ENCODE measurements at regions not wholly inside any gene's neighbourhood (a gene's known extent, or its start where the extent isn't known, plus 50 kb on each side); places are given as distances from the start of the nearest gene placed in this dataset.

- no peak overlapping the region for H3K4me3 ChIP-seq (ENCODE audit: control extremely low read depth in 1 of 5, extremely low read depth in 1 of 5, insufficient read depth in 1 of 5, low read depth in 2 of 5, low read length in 4 of 5)
- H2AFZ ChIP-seq (ENCODE audit: insufficient read depth, low read depth, low read length, poor library complexity, severe bottlenecking): no peak overlapping the region
- POLR2A ChIA-PET: no interaction called here
- no peaks in the 10 kb centered on the region for H3K9me3 Mint-ChIP-seq (ENCODE audit: insufficient read depth)
- no peaks in the 10 kb centered on the region for H3K27me3 Mint-ChIP-seq
- H3K9me3 ChIP-seq (ENCODE audit: control extremely low read depth in 1 of 3, control insufficient read depth in 2 of 3, insufficient read depth in 1 of 3, low read length in 2 of 3): peaks cover 0 to 2% (median 0%) of the 10 kb centered on the region in 3 donors
- no peak overlapping the region for H3K4me2 ChIP-seq (replicated peaks; ENCODE audit: low read depth, low read length, poor library complexity, severe bottlenecking)
- H4K20me1 ChIP-seq (ENCODE audit: control insufficient read depth, insufficient read depth, low read length, poor library complexity, severe bottlenecking): no peaks in the 10 kb centered on the region
- H3K27me3 ChIP-seq (replicated peaks in 1 of 4; ENCODE audit: control extremely low read depth in 1 of 4, control insufficient read depth in 3 of 4, insufficient read depth in 4 of 4, low read length in 3 of 4): no peaks in the 10 kb centered on the region
- H3K79me2 ChIP-seq (ENCODE audit: control insufficient read depth, insufficient read depth, low read length): no peaks in the 10 kb centered on the region
- H3K4me1 Mint-ChIP-seq: no peaks in the 10 kb centered on the region
- DNase-seq (no peak), ATAC-seq (ENCODE audit: low read depth) (no peak)
- no peak overlapping the region for H3K27ac ChIP-seq (ENCODE audit: low read length in 2 of 2)
- H3K36me3 ChIP-seq (replicated peaks in 1 of 2; ENCODE audit: control extremely low read depth in 1 of 2, control insufficient read depth in 1 of 2, extremely low read depth in 1 of 2, insufficient read depth in 2 of 2, low read length in 1 of 2): no peaks in the 10 kb centered on the region
- intact Hi-C loops (cut with micrococcal nuclease): no loop called here
- H3K4me3 Mint-ChIP-seq: no peak overlapping the region
- H3K9ac ChIP-seq (ENCODE audit: low read length): no peak overlapping the region
- H3K27ac Mint-ChIP-seq: no peak overlapping the region
- no peaks in the 10 kb centered on the region for H3K4me1 ChIP-seq (ENCODE audit: control insufficient read depth in 2 of 2, insufficient read depth in 2 of 2, low read length in 2 of 2)
- CTCF ChIA-PET: no interaction called here
- WGBS (ENCODE audit: insufficient coverage): 100% methylated on average over 4 of the region's 7 CpGs
- TF ChIP-seq CTCF (IDR thresholded peaks at IDR 0.05) (no peak), EZH2 (IDR thresholded peaks at IDR 0.05; ENCODE audit: borderline replicate concordance, insufficient read depth, low read depth, low read length, poor library complexity, severe bottlenecking) (no peak)
Observed at GRCh38 chr11:28466506-28466905, 358.3 kb downstream of the METTL15 start.

- ChIA-PET POLR2A (no interaction called here), CTCF (no interaction called here)
- H3K4me1 Mint-ChIP-seq: no peaks in the 10 kb centered on the region
- Histone ChIP-seq H3K4me2 (replicated peaks; ENCODE audit: low read depth, low read length, poor library complexity, severe bottlenecking) (no peak overlapping the region), H3K9ac (ENCODE audit: low read length) (no peak overlapping the region), H4K20me1 (ENCODE audit: control insufficient read depth, insufficient read depth, low read length, poor library complexity, severe bottlenecking) (no peaks in the 10 kb centered on the region), H2AFZ (ENCODE audit: insufficient read depth, low read depth, low read length, poor library complexity, severe bottlenecking) (no peak overlapping the region), H3K79me2 (ENCODE audit: control insufficient read depth, insufficient read depth, low read length) (no peaks in the 10 kb centered on the region), H3K36me3 (replicated peaks in 1 of 2; ENCODE audit: control extremely low read depth in 1 of 2, control insufficient read depth in 1 of 2, extremely low read depth in 1 of 2, insufficient read depth in 2 of 2, low read length in 1 of 2) (no peaks in the 10 kb centered on the region), H3K4me3 (ENCODE audit: control extremely low read depth in 1 of 5, extremely low read depth in 1 of 5, insufficient read depth in 1 of 5, low read depth in 2 of 5, low read length in 4 of 5) (no peak overlapping the region), H3K27ac (ENCODE audit: low read length in 2 of 2) (no peak overlapping the region), H3K4me1 (ENCODE audit: control insufficient read depth in 2 of 2, insufficient read depth in 2 of 2, low read length in 2 of 2) (no peaks in the 10 kb centered on the region), H3K9me3 (ENCODE audit: control extremely low read depth in 1 of 3, control insufficient read depth in 2 of 3, insufficient read depth in 1 of 3, low read length in 2 of 3) (peaks cover 0 to 2% (median 0%) of the 10 kb centered on the region in 3 donors), H3K27me3 (replicated peaks in 1 of 4; ENCODE audit: control extremely low read depth in 1 of 4, control insufficient read depth in 3 of 4, insufficient read depth in 4 of 4, low read length in 3 of 4) (no peaks in the 10 kb centered on the region)
- no peaks in the 10 kb centered on the region for H3K27me3 Mint-ChIP-seq
- WGBS (ENCODE audit: insufficient coverage): no CpG with 5 or more reads among the region's 1 CpG
- no peak overlapping the region for H3K27ac Mint-ChIP-seq
- no peak overlapping the region for H3K4me3 Mint-ChIP-seq
- no peaks in the 10 kb centered on the region for H3K9me3 Mint-ChIP-seq (ENCODE audit: insufficient read depth)
- DNase-seq (no peak), ATAC-seq (ENCODE audit: low read depth) (no peak)
- TF ChIP-seq CTCF (IDR thresholded peaks at IDR 0.05) (no peak), EZH2 (IDR thresholded peaks at IDR 0.05; ENCODE audit: borderline replicate concordance, insufficient read depth, low read depth, low read length, poor library complexity, severe bottlenecking) (no peak)
- intact Hi-C loops (cut with micrococcal nuclease): no loop called here
Observed at GRCh38 chr11:28464252-28464867, 356.2 kb downstream of the METTL15 start.

All from B cell (primary cell).